A204.1 (cell line): ENCODE measurements at regions not wholly inside any gene's neighbourhood (a gene's known extent, or its start where the extent isn't known, plus 50 kb on each side); places are given as distances from the start of the nearest gene placed in this dataset.

Source experiments
- FAIRE-seq: peaks from 2 replicates; lab custom pipeline; 2012; peaks lifted over from hg19 to GRCh38; lab: Jason Lieb, UNC

DNA sequence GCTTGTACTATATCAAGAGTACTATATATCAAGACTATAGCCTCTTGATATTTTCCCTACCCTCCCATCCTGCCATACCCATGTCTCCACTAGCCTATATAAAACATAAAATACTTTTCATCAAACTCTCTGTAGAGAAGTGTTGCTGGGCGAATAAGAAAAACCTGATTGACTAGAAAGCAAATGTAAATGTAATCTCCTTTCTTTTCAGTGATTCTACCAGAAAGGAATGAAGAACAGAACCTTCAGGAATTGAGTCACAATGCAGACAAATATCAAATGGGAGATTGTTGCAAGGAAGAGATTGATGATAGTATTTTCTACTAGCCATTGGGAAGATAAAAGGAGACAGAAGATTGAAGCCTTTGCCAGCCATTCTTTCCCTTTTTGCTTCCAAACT lies 89.2 kb downstream of the KCNRG start:
- no peak for FAIRE-seq

DNA sequence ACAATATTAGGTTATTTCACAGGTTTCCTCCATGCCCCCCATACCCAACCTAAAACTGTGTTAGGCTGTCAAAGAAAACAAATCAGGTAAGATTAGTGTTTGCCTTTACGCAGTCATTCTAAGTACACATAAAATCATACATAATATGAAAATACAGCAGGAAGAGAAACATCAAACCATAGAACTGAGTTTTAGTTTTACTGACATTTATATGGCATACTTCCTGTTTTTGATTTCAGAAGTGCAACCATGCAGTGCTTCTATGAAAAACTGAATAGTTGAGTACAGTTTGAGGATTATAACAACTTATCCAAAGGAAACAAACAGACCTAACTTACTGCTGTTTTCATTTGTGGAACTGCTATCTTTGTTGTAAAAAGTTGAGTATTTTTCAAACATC lies 91.3 kb downstream of the KCNRG start:
- FAIRE-seq = peak; percentile 16

DNA sequence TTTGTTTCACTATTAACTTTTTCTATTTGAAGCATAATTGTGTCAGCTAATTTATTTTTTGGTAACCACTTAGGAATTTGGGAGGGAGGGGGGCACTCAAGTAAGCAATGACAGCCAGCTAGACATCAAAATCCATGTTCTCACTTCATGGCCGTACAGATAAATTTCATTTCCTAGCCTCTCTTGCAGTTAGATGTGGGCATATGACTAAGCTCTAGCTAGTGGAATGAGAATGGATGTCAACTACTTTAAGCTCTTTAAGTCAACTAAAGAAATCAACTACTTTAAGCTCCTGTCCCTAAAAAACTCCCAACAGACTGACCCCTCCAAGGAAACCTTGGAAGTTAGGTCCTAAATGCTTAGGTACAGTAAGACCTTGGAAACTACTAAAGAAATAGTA lies 92.0 kb downstream of the KCNRG start:
- FAIRE-seq = no peak

DNA sequence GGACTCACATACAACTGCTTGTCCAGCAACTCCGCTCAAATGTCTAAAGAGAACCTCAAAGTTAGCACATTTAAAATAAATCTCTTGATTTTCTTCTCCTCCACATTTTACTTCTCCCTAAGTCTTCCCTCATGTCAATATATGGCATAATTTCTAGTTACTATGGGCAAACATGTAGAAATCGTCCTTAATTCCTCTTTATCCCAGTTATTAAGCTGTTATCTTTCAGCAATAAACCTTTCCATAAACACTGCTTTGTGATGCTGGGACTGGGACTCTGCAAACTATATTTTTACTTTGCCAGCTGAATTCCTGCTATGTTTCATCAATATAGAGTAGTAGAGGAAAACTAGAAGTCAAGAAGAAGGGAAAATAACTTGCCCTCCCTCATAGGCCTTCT lies 99.7 kb downstream of the KCNRG start:
- FAIRE-seq = no peak

DNA sequence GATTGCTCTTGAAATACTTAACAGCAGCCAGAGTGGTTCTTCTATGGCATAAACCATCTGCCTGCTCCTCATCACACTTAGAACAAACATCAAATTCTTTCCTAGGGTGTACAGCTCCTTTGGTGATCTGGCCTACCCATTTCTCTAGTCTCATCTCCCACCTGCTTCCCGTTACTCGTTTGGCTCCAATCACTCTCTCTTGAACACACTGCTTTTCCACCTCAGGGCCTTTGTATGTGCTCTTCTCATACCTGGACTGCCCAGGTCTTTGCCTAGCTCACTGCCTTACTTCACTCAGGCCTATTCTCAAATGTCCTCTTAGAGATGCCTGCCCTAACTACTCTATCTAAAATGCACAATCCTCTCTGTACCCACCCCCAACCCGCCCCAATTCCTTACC lies 100.5 kb downstream of the KCNRG start:
- no peak for FAIRE-seq

DNA sequence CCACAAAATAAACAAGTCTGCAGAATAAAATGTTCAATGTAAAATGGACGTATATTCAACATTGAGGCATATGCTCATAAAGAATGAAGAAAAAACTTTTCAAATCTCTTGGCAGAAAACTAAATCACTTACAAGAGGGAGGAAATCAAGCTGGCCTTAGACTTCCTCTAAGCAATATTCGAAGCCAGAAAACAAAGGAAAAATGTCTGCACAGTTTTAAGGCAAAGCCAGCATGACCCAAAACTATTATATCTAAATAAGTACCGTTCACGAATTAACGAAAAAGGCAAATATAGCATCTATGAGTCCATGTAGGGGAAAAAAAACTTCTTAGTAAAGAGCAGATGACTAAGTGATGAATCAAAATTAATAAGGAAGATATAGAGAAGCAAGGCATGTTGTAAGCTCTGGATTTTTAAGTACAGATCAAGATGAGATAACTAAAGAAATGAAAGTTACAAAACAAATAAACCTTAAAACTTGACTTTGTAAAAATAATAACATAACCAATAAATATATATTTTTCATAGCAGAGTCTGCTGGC lies 101.3 kb downstream of the KCNRG start:
- FAIRE-seq = no peak

DNA sequence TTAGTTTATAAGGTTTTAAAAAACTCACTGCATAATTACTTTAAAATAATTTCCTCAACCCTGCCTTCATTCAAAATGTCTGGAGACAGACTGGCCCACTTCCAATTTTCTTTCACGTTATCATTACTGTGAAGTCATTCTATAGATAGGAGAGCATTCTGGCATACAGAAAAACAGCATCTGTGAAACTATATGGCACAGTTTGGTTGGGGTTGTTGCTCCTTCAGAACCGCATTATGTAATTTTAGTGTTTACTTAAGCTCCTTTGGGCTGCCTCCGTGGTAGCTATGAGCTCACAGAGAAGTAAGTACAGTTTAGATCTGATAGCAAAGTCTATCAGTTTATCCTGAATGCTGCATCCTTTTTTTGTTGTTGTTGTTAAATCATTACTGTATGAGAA lies 104.3 kb downstream of the KCNRG start:
- no peak for FAIRE-seq

DNA sequence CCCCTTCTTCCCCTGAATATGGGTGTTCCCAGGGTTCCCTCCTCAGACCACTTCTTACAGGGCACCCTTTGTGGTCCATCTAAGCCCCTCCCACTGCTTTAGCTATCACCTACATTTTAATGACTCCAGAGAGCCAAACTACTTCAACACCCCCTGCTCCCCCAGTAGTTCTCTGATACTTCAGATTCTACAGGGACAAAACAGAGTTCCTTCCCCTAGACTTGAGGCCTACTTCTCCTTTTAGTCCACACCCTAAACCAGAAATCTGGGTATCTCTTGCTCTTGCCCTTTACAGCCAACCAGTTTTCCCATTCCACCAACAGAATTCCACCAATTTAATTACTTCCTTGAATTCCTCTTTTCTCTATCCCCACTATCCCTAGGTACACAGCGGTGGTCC lies 107.2 kb downstream of the KCNRG start:
- no peak for FAIRE-seq

DNA sequence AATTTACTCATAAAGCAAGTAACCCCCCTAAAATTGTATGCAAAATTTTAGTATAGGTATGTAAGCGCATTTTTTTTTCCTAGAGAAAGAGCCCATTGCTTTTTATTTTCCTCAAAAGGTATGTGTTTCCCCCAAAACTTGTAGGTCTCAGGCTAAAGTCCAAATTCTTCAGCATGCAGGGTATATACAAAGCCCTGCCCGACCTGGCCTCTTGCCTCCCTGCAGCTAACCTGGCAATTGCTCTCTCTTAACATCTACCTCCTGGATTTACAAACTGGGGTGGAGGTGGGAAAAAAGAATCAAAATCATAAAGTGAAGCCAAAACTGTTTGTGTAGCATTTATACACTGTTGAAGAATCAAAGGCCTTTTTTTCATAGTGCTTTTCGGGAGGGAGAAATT lies 107.8 kb downstream of the KCNRG start:
- no peak for FAIRE-seq

DNA sequence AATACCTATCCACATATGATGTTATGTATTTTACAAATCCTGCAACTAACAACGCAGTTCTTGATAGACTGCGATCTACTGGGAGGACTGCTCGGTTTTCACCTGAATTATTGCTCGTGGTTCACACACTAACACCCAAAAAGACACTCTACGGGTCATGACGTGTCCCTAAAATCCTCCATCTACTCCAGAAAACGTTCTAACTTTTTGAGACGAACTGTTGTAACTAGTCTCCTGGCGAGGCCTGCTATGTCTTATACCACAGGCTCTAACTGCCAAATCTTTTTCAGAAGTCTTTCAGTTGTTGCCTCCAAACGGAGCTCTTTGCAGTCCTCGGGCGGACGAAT lies 108.2 kb downstream of the KCNRG start:
- no peak for FAIRE-seq

DNA sequence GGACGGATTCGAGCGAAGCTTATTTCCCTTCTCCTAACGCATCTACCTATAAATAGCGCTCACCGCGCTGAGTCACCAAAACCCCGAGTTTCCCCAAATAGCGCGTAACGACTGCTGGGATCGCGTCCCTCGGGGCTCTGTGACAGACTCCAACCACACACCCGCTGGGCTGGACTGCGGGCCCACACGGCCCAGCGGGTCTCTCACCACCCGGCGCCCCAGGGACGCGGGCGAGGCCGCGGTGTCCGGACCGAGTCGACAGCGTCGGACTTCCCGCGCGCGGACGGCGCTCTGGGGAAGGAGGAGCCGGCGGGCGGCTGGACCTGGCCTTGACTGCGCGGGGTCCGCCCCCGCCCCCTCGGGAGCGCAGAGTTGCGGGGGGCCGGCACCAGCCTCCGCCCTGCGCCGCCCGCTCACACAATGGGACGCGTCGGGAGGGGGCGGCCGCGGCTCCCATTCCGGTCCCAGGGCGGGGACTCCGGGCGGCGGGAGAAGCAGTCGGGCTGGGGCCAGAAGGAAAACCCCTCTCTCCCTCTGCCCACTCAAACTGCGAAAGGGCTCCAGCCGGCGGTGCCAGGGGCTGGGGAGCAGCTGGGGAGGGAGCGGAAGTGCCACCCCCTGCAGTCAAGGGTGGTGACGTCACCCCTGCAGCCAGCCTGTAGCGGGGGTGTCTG lies 108.8 kb downstream of the KCNRG start:
- FAIRE-seq = no peak

DNA sequence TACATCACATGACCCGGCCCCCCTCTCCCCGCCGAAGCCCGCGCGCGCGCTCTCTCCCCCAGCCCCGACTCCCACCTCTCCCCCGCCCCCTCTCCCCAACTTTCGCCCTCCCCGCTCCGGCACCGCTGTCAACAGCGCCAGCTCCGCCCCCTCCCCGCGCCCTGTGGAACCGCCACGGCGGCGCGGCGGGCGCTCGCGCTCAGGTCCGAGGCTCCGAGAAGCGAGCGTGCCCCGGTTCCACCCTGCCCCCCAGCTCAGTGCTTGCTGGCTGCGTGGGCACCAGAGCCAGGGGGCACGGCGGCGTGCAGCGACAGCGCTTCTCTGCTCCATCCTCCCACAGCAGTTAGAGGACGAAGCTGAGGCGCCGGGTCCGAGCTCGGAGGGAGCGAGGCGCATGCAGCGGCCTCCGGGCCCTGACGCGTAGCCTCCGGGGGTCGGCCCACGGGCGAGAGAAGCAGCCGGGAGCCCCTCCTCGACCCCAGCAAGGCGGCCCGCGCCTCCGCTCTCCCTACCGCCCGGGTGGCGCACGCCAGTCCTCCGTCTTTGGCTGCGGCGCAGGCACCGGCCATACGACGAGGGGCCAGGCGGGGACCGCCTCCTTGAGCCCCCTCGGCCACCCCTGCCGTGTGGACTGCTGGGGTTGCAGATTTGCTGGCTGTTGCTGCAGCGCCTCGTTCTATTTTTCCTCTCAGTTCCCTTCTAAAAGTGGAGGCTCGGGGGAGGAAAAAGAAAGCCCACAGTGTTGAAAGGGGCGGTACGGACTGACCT lies 109.5 kb downstream of the KCNRG start:
- FAIRE-seq = no peak

DNA sequence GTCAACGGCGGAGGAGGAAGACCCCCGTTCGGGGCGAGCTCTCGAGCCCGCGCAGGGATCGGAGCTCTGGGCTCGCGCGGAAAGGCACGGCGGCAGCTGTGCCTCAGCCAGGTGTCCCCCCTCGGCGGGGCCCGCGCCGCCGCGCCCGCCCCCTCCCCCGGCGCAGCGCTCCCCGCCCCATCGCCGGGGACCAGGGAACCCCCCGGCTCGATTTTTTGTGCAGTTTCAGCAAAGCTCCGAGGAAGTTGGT lies 110.0 kb downstream of the KCNRG start:
- no peak for FAIRE-seq

DNA sequence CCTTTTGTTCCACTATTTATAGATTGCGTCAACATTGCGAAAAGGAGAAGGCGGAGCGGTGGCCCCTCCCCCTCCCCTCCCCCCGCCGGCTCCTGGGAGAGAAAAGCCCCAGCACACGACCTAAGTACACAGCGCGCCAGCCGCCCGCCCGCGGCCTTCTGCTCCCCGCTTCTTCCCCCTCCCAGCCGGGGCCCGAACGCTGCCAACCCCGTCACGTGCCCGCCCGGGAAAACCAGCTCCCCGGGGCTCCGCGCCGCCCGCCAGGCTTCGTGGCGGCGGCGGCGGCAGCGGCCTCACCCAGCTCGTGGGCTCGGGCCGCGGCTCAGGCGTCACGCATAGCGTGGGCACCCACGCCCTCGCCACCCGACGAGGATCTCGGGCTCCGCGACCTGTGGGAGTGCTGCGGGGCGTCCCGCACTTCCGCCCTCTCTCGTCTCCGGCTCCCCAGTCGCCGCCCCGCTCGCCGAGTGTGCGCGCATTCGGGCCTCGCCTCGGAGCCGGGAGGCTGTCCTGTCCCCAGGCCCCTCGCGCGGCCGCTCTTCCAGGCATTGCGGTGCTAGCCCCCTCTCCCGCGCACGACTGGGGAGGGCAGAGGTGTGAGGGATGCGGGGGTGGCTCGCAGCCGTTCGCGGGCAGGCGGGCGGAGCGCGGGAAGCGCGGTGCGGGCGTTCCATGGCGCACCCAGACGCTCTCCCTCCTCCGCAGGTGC lies 110.5 kb downstream of the KCNRG start:
- no peak for FAIRE-seq

DNA sequence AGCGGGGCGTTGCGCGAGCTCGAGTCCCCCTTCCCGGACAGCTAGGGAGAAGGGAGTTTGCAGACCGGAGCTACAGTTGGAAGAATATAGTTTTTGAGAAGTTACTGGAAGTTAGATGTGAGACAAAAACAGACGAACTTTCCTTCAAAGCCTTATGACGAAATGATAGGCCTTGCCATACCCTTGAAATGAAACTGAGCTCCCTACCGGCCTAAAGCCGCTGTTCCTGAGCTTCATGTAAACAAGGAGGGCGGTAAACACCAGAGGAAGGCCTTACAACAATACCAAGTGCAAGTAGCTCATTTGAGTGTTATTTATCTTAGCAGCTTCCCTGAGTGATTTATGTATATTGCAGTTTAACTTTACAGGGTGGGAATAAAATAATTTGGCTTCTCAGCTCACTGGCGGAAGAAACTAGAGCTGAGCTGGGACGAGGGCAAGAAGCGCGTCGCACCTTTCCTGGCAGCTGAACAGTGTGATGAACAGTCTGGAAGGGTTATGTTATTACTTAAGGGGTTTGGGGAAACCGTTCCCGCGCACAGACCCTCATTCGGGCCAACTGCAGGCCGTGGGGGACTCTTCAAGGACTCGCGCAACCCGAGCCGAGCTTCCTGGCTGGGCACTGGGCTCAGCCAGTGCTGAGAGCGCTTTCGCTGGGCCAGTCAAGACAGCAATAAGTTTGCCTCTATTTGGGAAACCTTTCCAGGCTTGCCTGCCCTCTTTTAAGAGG lies 111.2 kb downstream of the KCNRG start:
- no peak for FAIRE-seq

DNA sequence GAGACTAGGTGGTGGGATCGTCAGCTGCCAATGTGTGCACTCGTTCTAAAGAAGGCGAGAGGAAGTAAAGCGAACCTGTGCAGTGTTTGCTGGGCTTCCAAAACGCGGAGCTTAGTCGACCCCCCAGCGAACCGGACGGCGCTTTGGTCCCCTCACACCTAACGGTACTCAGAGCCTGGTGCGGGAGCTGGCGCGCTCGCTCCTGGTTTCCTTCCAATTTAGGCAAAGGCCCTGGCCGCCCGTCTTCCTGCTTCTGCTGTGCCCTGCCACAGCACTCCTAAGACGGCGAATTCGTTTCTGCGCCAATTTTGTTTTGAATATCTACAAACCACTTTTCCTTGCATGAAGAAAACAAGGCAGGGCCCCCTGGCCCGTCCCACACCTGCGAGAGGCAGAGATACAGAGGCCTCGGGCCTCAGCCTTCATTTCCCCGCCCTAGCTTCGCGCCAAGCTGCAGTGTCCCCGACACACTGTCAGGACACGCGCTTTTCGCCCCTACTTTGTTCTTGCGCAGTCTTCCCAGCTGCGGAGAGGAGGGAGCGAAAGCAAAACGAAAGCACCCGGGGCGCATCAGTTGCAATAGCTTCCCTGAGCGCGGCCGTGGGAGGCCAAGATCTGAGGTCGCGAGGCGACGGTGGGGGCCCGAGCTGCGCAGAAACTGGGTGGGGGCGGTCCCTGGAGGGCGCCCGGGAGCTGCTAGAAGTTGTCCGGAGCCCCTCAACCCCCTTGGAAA lies 111.9 kb downstream of the KCNRG start:
- no peak for FAIRE-seq

DNA sequence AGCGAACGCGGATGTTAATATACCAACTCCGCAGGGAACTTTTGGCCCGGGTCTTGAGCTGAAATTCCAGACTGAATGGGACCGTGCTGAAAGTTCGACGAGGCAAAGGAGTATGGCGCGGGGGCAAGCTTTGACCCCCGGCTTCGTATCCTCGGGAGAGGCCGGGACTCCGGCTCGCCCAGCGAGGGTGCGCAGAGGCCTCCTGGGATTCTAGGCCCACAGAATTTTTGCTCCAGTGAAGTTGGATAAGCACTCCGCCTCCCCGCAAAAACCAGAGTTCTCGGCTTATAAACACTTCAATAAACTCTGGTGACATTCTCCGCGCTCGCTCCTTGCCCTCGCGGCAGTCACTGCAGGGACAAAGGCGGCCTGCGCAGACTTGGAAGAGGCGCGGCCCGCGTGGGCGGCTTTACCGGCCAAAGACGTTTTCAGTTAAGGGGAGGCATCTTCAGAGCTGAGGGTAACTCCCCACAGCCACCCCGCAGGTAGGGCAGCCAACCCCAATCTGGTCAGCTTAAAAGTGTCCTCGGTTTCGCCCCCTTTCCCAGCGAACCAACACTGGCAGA lies 112.6 kb downstream of the KCNRG start:
- FAIRE-seq = no peak

DNA sequence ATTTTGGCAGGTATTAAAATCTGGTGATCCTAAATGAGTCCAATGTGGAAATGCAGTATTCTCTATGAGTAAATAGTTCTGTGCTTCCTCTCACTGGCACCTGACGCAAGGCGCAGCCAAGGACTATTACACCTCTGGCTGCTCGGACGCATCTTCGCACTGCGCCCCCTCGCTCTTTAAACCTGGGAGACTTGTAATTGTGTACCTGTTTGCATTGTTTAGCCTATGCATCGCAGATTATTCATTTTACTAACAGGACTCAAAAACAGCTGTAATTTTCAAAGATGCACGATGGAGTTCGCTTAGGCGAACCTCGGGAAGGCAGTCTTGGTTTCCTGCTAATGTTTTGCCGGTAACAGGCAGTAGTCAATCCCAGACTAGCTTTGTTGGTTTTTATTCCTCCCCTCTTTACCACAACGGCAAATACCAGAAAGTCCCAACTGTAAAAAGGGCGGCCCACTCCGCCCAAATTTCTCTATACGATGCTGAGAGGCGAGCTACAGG lies 113.2 kb downstream of the KCNRG start:
- FAIRE-seq = no peak

DNA sequence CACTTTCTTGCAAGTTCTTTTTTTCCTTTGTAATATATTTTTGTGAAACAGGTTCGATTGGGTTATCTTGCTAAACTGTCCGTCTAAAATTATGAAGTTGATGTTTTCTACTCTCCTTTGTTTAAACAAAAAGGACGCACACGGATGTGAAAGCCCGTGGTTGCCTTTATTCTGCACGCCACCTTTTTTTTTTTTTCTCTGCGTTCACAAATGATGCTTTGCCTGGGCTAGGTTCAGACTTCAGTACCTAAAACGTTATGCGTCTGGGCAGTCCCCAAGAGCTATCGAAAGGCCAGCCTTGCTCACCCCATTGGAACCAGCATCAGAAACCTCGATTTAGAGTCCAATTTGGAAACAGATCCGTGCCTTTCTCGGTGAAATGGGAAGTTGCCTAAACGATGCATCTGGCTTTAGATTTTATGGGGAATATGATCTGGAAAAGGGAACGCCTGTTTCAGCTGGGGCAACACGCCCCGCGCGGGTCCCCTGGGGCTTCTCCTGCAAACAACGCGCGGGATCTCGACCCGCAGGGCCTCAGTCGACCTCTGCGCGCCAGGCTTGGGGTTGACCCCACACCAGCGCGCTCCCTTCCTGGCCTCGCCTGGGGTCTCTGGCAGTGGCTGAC lies 113.9 kb downstream of the KCNRG start:
- FAIRE-seq = no peak

DNA sequence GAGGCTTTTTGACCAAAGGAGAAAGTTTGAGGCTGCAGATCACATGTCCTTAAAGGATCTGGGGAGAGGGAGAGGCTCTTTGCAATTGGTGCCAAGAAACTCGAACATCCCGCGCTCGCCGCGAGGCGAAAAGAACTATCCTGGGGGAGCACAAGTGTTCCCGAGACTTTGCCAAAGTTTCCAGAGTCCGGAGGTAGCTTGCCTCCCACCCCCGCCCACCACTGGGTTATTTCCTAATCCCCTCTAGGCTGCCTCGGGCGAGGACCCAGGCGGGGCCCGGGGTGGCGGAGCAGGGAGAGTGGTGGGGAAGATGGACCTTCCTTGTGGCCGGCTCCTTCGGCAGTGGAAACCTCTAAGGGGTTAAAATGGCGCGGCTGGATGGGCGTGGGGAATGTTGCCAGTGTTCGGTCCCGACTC lies 114.5 kb downstream of the KCNRG start:
- FAIRE-seq = no peak
